Breast epithelium (tissue), 3 donors: ENCODE measurements at regions not wholly inside any gene's neighbourhood (a gene's known extent, or its start where the extent isn't known, plus 50 kb on each side); places are given as distances from the start of the nearest gene placed in this dataset.

ENCODE experiments used
- POLR2AphosphoS5 ChIP-seq, 3 donors: sonication (generic); formaldehyde crosslinking; IDR thresholded peaks; one replicate each; pipeline ENCODE4 v1.6.1; 2017; ENCODE audit warnings: antibody characterized with exemption in 3 of 3
- TF ChIP-seq, protein P1 (sequence below), 3 donors: fragments of 450-650 bp; IDR thresholded peaks; one replicate each; pipeline ENCODE4 v1.5.1; 2016 to 2017; ENCODE audit warnings: antibody characterized with exemption in 3 of 3, mild to moderate bottlenecking in 3 of 3, moderate library complexity in 3 of 3

DNA sequence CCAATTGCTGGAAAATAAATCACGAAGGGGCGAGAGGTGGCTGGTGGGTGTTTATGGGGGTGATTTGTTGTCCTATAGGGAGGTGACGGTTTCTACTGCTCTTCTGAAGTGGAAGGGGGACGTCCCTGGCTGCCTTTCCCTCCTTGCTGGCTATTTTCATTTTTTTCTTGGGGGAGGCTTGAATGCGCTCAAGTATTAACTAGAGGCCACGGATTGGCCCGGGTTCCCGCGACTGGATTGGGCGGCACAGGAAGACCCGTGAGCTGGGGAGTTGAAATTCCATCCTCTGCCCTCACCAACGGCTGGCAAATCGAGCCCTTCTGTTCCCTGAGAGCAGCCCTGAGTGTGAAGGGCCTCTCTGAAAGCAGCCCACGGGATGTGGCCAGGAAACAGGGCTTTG, 176.5 kb upstream of the SPRED2 start:
- TF ChIP-seq, protein P1, sequence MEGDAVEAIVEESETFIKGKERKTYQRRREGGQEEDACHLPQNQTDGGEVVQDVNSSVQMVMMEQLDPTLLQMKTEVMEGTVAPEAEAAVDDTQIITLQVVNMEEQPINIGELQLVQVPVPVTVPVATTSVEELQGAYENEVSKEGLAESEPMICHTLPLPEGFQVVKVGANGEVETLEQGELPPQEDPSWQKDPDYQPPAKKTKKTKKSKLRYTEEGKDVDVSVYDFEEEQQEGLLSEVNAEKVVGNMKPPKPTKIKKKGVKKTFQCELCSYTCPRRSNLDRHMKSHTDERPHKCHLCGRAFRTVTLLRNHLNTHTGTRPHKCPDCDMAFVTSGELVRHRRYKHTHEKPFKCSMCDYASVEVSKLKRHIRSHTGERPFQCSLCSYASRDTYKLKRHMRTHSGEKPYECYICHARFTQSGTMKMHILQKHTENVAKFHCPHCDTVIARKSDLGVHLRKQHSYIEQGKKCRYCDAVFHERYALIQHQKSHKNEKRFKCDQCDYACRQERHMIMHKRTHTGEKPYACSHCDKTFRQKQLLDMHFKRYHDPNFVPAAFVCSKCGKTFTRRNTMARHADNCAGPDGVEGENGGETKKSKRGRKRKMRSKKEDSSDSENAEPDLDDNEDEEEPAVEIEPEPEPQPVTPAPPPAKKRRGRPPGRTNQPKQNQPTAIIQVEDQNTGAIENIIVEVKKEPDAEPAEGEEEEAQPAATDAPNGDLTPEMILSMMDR (IDR thresholded peaks at IDR 0.05), result no peak
- no peak for TF ChIP-seq POLR2AphosphoS5 (IDR thresholded peaks at IDR 0.05)
